Stimulated activated naive CD8-positive, alpha-beta T cell treated with anti-CD3 and anti-CD28 coated beads, Interleukin-15, Interleukin-2, amounts not matched to agents 100 ng/mL and 50 ng/mL, for 24 hours (primary cell): ENCODE measurements at regions not wholly inside any gene's neighbourhood (a gene's known extent, or its start where the extent isn't known, plus 50 kb on each side); places are given as distances from the start of the nearest gene placed in this dataset.

Experiments used
- H3K27ac Mint-ChIP-seq: one replicate; pipeline ENCODE4 v1.8.0; 2021; ENCODE audit warnings: mild to moderate bottlenecking, mixed read lengths
- H3K27me3 Mint-ChIP-seq: one replicate; pipeline ENCODE4 v1.8.0; 2021; ENCODE audit warnings: mixed read lengths
- H3K36me3 Mint-ChIP-seq: one replicate; pipeline ENCODE4 v1.8.0; 2021; ENCODE audit warnings: low read depth, mixed read lengths
- H3K4me1 Mint-ChIP-seq: one replicate; pipeline ENCODE4 v1.8.0; 2021; ENCODE audit warnings: low read depth, mixed read lengths
- H3K4me3 Mint-ChIP-seq: one replicate; pipeline ENCODE4 v1.8.0; 2021; ENCODE audit warnings: mild to moderate bottlenecking, mixed read lengths
- H3K9me3 Mint-ChIP-seq: one replicate; pipeline ENCODE4 v1.8.0; 2021; ENCODE audit warnings: mixed read lengths

GRCh38 chr6:40705354-40705753, 118.2 kb upstream of the LRFN2 start:
- Mint-ChIP-seq H3K4me1 (no peaks in the 10 kb centered on the region), H3K36me3 (no peaks in the 10 kb centered on the region), H3K27ac (no peak overlapping the region), H3K4me3 (no peak overlapping the region), H3K27me3 (peaks cover 7% of the 10 kb centered on the region), H3K9me3 (no peaks in the 10 kb centered on the region)

GRCh38 chr6:40701352-40702007, 114.3 kb upstream of the LRFN2 start:
- Mint-ChIP-seq H3K27me3 (peaks cover 7% of the 10 kb centered on the region), H3K9me3 (no peaks in the 10 kb centered on the region), H3K27ac (no peak overlapping the region), H3K36me3 (no peaks in the 10 kb centered on the region), H3K4me3 (no peak overlapping the region), H3K4me1 (no peaks in the 10 kb centered on the region)

GRCh38 chr6:40700006-40700580, 112.9 kb upstream of the LRFN2 start:
- no peaks in the 10 kb centered on the region for H3K9me3 Mint-ChIP-seq
- peaks cover 2% of the 10 kb centered on the region for H3K4me1 Mint-ChIP-seq
- no peaks in the 10 kb centered on the region for H3K36me3 Mint-ChIP-seq
- H3K4me3 Mint-ChIP-seq: no peak overlapping the region
- peaks cover 7% of the 10 kb centered on the region for H3K27me3 Mint-ChIP-seq
- H3K27ac Mint-ChIP-seq: no peak overlapping the region

- Mint-ChIP-seq H3K27ac (no peak overlapping the region), H3K4me1 (peaks cover 4% of the 10 kb centered on the region), H3K27me3 (no peaks in the 10 kb centered on the region), H3K4me3 (no peak overlapping the region), H3K9me3 (no peaks in the 10 kb centered on the region), H3K36me3 (no peaks in the 10 kb centered on the region)
These were observed 108.7 kb upstream of the LRFN2 start for GRCh38 chr6:40695750-40696415.

GRCh38 chr6:40695114-40695513, 108.0 kb upstream of the LRFN2 start:
- Mint-ChIP-seq H3K36me3 (no peaks in the 10 kb centered on the region), H3K4me3 (no peak overlapping the region), H3K27ac (no peak overlapping the region), H3K27me3 (no peaks in the 10 kb centered on the region), H3K9me3 (no peaks in the 10 kb centered on the region), H3K4me1 (peaks cover 4% of the 10 kb centered on the region)

- H3K27me3 Mint-ChIP-seq: no peaks in the 10 kb centered on the region
- H3K4me1 Mint-ChIP-seq: peaks cover 4% of the 10 kb centered on the region
- no peak overlapping the region for H3K27ac Mint-ChIP-seq
- H3K36me3 Mint-ChIP-seq: no peaks in the 10 kb centered on the region
- H3K9me3 Mint-ChIP-seq: no peaks in the 10 kb centered on the region
- no peak overlapping the region for H3K4me3 Mint-ChIP-seq
These were observed 106.6 kb upstream of the LRFN2 start for GRCh38 chr6:40693768-40694167.

GRCh38 chr6:40692337-40692736, 105.2 kb upstream of the LRFN2 start:
- Mint-ChIP-seq H3K27me3 (peaks cover 4% of the 10 kb centered on the region), H3K4me3 (no peak overlapping the region), H3K36me3 (no peaks in the 10 kb centered on the region), H3K9me3 (no peaks in the 10 kb centered on the region), H3K4me1 (peaks cover 4% of the 10 kb centered on the region), H3K27ac (no peak overlapping the region)

GRCh38 chr6:40689185-40689584, 102.0 kb upstream of the LRFN2 start:
- Mint-ChIP-seq H3K9me3 (peaks cover 4% of the 10 kb centered on the region), H3K27ac (no peak overlapping the region), H3K36me3 (no peaks in the 10 kb centered on the region), H3K27me3 (peaks cover 4% of the 10 kb centered on the region), H3K4me3 (no peak overlapping the region), H3K4me1 (no peaks in the 10 kb centered on the region)

- Mint-ChIP-seq H3K4me1 (no peaks in the 10 kb centered on the region), H3K36me3 (no peaks in the 10 kb centered on the region), H3K27me3 (peaks cover 4% of the 10 kb centered on the region), H3K4me3 (no peak overlapping the region), H3K27ac (no peak overlapping the region), H3K9me3 (peaks cover 4% of the 10 kb centered on the region)
These were observed 101.1 kb upstream of the LRFN2 start for GRCh38 chr6:40688214-40688761.

GRCh38 chr6:40685862-40686261, 98.7 kb upstream of the LRFN2 start:
- H3K27me3 Mint-ChIP-seq: peaks cover 4% of the 10 kb centered on the region
- H3K9me3 Mint-ChIP-seq: peaks cover 4% of the 10 kb centered on the region
- no peaks in the 10 kb centered on the region for H3K4me1 Mint-ChIP-seq
- no peak overlapping the region for H3K27ac Mint-ChIP-seq
- H3K36me3 Mint-ChIP-seq: no peaks in the 10 kb centered on the region
- H3K4me3 Mint-ChIP-seq: no peak overlapping the region

GRCh38 chr6:40681622-40682021, 94.5 kb upstream of the LRFN2 start:
- Mint-ChIP-seq H3K4me3 (no peak overlapping the region), H3K4me1 (no peaks in the 10 kb centered on the region), H3K36me3 (no peaks in the 10 kb centered on the region), H3K27ac (no peak overlapping the region), H3K9me3 (peaks cover 8% of the 10 kb centered on the region), H3K27me3 (peaks cover 10% of the 10 kb centered on the region)

- H3K27me3 Mint-ChIP-seq: peaks cover 10% of the 10 kb centered on the region
- H3K36me3 Mint-ChIP-seq: no peaks in the 10 kb centered on the region
- no peak overlapping the region for H3K4me3 Mint-ChIP-seq
- no peaks in the 10 kb centered on the region for H3K4me1 Mint-ChIP-seq
- H3K27ac Mint-ChIP-seq: no peak overlapping the region
- peaks cover 4% of the 10 kb centered on the region for H3K9me3 Mint-ChIP-seq
These were observed 91.8 kb upstream of the LRFN2 start for GRCh38 chr6:40678941-40679340.

- Mint-ChIP-seq H3K27ac (no peak overlapping the region), H3K4me3 (no peak overlapping the region), H3K4me1 (no peaks in the 10 kb centered on the region), H3K27me3 (peaks cover 4% of the 10 kb centered on the region), H3K36me3 (no peaks in the 10 kb centered on the region), H3K9me3 (peaks cover 4% of the 10 kb centered on the region)
These were observed 87.0 kb upstream of the LRFN2 start for GRCh38 chr6:40674170-40674569.

GRCh38 chr6:40672087-40672486, 84.9 kb upstream of the LRFN2 start:
- Mint-ChIP-seq H3K27ac (no peak overlapping the region), H3K4me1 (no peaks in the 10 kb centered on the region), H3K9me3 (peaks cover under 1% of the 10 kb centered on the region), H3K4me3 (no peak overlapping the region), H3K36me3 (no peaks in the 10 kb centered on the region), H3K27me3 (no peaks in the 10 kb centered on the region)

GRCh38 chr6:40671694-40672050, 84.5 kb upstream of the LRFN2 start:
- Mint-ChIP-seq H3K27ac (no peak overlapping the region), H3K4me3 (no peak overlapping the region), H3K36me3 (no peaks in the 10 kb centered on the region), H3K9me3 (peaks cover 5% of the 10 kb centered on the region), H3K27me3 (peaks cover under 1% of the 10 kb centered on the region), H3K4me1 (no peaks in the 10 kb centered on the region)
